ENCODE measurements at regions not wholly inside any gene's neighbourhood (a gene's known extent, or its start where the extent isn't known, plus 50 kb on each side); places are given as distances from the start of the nearest gene placed in this dataset.

DNA sequence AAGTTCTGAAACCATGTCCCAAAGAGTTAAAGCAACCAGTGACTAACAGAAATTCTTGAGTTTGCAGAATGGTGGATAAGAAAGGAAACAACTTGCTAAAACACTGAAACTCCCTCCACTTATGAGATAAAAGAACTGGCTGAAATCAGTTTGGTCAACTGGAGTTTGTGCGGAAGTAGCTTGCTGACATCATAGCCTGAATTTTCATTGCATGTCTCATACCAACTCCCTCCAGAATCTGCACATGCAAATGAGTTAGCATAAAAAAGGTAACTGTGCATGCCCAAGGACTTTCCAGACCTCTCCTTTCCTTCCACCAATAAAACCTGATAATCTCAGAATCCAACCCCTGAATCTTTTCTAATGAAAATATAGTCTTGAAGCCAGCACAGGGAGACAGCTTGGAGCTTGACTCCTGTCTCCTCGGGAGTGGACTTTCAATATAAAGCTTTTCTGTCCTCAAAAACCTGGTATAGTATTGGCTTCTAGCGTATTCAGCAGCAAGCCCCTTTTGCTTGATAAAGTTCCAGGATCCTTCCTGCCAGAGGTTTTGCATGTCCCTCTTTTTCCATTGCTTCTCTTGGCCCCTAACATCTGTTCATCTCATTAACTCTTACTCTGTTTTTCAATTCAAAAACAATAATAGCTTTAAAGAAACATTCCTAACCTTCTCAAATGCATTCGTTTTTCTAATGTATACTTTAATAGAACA, 785.8 kb upstream of the ADGRL4 start:
- Histone ChIP-seq H3K4me3 (replicated peaks in 1 of 3; ENCODE audit: insufficient read depth in 1 of 3, low read depth in 2 of 3, low read length in 3 of 3) (no peak overlapping the region), H3K4me2 (ENCODE audit: low read depth, low read length) (no peak overlapping the region), H3K4me1 (ENCODE audit: insufficient read depth, low read length) (no peaks in the 10 kb centered on the region), H4K20me1 (ENCODE audit: insufficient read depth, low read length) (no peaks in the 10 kb centered on the region), H3K9ac (ENCODE audit: insufficient read depth, low read depth, low read length) (no peak overlapping the region), H3K9me3 (ENCODE audit: low read length) (peaks cover 91% of the 10 kb centered on the region), H3K27me3 (ENCODE audit: control insufficient read depth in 1 of 2, insufficient read depth in 2 of 2, low read length in 2 of 2) (no peaks in the 10 kb centered on the region), H3K79me2 (ENCODE audit: insufficient read depth, low read length) (no peaks in the 10 kb centered on the region), H2AFZ (ENCODE audit: low read length) (no peak overlapping the region), H3K36me3 (replicated peaks in 1 of 2; ENCODE audit: control insufficient read depth in 1 of 2, insufficient read depth in 2 of 2, low read length in 2 of 2) (no peaks in the 10 kb centered on the region), H3K27ac (ENCODE audit: extremely low read length, insufficient read depth, low read length) (no peak overlapping the region)
- FAIRE-seq (no peak), DNase-seq (ENCODE audit: low spot score) (no peak), ATAC-seq (no peak)
- no TSS peak for BruUV-seq (replicated peaks)
- POLR2A ChIA-PET = no interaction called here
- TF ChIP-seq ZNF468 (CRISPR knock-in tag; IDR thresholded peaks at IDR 0.05) (no peak), HNF4A (CRISPR knock-in tag; IDR thresholded peaks at IDR 0.05) (no peak), HMGA1 (CRISPR knock-in tag; conservative IDR thresholded peaks at IDR 0.05) (no peak), JDP2 (CRISPR knock-in tag; IDR thresholded peaks at IDR 0.05; ENCODE audit: borderline replicate concordance) (no peak), ZNF276 (CRISPR knock-in tag; IDR thresholded peaks at IDR 0.05; ENCODE audit: low read depth) (no peak), TSC22D2 (CRISPR knock-in tag; IDR thresholded peaks at IDR 0.05; ENCODE audit: borderline replicate concordance) (no peak), ZNF530 (CRISPR knock-in tag; IDR thresholded peaks at IDR 0.05; ENCODE audit: low read depth) (no peak), ZNF639 (CRISPR knock-in tag; conservative IDR thresholded peaks at IDR 0.05) (no peak), NFE2 (CRISPR knock-in tag; IDR thresholded peaks at IDR 0.05) (no peak)
- TF ChIP-seq, protein P1, sequence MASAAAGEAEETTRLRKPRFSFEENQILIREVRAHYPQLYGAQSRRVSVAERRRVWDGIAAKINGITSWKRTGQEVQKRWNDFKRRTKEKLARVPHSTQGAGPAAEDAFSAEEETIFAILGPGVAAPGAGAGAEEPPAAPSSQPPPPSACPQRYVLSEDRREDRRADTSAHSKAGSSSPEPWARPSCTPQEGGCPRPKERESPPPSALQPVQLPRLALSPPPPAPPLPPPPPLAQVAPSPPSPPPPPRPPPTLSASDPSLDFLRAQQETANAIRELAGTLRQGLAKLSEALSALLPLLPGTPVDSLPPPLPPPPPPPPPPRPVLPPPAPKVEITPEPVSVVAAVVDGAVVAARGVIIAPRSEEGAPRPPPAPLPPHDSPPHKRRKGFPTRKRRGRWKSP (CRISPR knock-in tag; IDR thresholded peaks at IDR 0.05) = no peak
- TF ChIP-seq, protein P2, sequence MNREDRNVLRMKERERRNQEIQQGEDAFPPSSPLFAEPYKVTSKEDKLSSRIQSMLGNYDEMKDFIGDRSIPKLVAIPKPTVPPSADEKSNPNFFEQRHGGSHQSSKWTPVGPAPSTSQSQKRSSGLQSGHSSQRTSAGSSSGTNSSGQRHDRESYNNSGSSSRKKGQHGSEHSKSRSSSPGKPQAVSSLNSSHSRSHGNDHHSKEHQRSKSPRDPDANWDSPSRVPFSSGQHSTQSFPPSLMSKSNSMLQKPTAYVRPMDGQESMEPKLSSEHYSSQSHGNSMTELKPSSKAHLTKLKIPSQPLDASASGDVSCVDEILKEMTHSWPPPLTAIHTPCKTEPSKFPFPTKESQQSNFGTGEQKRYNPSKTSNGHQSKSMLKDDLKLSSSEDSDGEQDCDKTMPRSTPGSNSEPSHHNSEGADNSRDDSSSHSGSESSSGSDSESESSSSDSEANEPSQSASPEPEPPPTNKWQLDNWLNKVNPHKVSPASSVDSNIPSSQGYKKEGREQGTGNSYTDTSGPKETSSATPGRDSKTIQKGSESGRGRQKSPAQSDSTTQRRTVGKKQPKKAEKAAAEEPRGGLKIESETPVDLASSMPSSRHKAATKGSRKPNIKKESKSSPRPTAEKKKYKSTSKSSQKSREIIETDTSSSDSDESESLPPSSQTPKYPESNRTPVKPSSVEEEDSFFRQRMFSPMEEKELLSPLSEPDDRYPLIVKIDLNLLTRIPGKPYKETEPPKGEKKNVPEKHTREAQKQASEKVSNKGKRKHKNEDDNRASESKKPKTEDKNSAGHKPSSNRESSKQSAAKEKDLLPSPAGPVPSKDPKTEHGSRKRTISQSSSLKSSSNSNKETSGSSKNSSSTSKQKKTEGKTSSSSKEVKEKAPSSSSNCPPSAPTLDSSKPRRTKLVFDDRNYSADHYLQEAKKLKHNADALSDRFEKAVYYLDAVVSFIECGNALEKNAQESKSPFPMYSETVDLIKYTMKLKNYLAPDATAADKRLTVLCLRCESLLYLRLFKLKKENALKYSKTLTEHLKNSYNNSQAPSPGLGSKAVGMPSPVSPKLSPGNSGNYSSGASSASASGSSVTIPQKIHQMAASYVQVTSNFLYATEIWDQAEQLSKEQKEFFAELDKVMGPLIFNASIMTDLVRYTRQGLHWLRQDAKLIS (CRISPR knock-in tag; IDR thresholded peaks at IDR 0.05) = no peak
- in situ Hi-C loops (cut with HindIII; ENCODE audit: extremely low pct_ligation_motif_present, low pct_unique_long_range_greater_than_20kb) (no loop called here), intact Hi-C loops (cut with micrococcal nuclease; ENCODE audit: unreplicated experiment) (no loop called here)
- 6% methylated on average over 4 of the region's 4 CpGs for WGBS (ENCODE audit: low lambda C conversion rate)
- CTCF ChIA-PET (ENCODE audit: low intra/inter-chr PET ratio, low total read pairs) = no interaction called here

All from HepG2 (cell line).